Peyer's patch (tissue), 4 donors: ENCODE measurements at regions not wholly inside any gene's neighbourhood (a gene's known extent, or its start where the extent isn't known, plus 50 kb on each side); places are given as distances from the start of the nearest gene placed in this dataset.

Experiments
- POLR2A ChIP-seq, 2 donors: fragments of 450-650 bp; IDR thresholded peaks; one replicate each; pipeline ENCODE4 v1.5.1; 2017; ENCODE audit warnings: antibody characterized with exemption in 2 of 2, mild to moderate bottlenecking in 2 of 2, moderate library complexity in 2 of 2
- TF ChIP-seq, protein P1 (sequence below), 6 experiments: fragments of 450-650 bp in 4 of 6; fragments of 200-600 bp in 2 of 6; sonication (generic) in 1 of 6; IDR thresholded peaks; one replicate each; pipeline ENCODE4 v1.5.1; 2017 to 2019; ENCODE audit warnings: antibody characterized with exemption in 6 of 6, mild to moderate bottlenecking in 3 of 6, moderate library complexity in 1 of 6

DNA sequence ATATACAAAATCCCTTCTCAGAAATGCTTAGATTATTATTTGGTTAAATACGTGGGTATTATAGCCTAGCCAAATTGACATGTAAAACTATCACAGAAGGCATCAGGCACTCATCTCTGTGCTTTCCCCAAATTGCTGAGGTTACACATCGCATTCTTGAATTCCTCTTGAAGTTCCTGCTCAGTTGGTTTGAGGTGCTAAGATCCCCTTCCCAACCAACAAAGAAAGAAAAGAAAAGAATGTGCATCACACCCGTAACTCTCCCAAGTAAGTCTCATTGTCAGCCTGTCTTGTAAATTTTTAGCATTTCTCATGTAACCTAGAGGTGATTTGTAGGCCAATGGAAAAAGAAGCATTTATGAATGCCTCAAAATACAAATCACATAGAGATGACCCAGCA lies 539.2 kb upstream of the PRMT6 start:
- TF ChIP-seq, protein P1, sequence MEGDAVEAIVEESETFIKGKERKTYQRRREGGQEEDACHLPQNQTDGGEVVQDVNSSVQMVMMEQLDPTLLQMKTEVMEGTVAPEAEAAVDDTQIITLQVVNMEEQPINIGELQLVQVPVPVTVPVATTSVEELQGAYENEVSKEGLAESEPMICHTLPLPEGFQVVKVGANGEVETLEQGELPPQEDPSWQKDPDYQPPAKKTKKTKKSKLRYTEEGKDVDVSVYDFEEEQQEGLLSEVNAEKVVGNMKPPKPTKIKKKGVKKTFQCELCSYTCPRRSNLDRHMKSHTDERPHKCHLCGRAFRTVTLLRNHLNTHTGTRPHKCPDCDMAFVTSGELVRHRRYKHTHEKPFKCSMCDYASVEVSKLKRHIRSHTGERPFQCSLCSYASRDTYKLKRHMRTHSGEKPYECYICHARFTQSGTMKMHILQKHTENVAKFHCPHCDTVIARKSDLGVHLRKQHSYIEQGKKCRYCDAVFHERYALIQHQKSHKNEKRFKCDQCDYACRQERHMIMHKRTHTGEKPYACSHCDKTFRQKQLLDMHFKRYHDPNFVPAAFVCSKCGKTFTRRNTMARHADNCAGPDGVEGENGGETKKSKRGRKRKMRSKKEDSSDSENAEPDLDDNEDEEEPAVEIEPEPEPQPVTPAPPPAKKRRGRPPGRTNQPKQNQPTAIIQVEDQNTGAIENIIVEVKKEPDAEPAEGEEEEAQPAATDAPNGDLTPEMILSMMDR (IDR thresholded peaks at IDR 0.05): no peak
- TF ChIP-seq POLR2A (IDR thresholded peaks at IDR 0.05): no peak
